ENCODE measurements at regions not wholly inside any gene's neighbourhood (a gene's known extent, or its start where the extent isn't known, plus 50 kb on each side); places are given as distances from the start of the nearest gene placed in this dataset.

GRCh38 chr6:106832766-106833510 lies 141.6 kb downstream of the CD24 start:
- TF ChIP-seq CTCF (IDR thresholded peaks at IDR 0.05; ENCODE audit: low read depth, low read length) = no peak
- DNase-seq (ENCODE audit: low read depth in 2 of 2) = no peak
- H3K4me3 ChIP-seq (replicated peaks in 1 of 2; ENCODE audit: low read depth in 2 of 2, low read length in 2 of 2) = no peak overlapping the region

- no peak for TF ChIP-seq CTCF (IDR thresholded peaks at IDR 0.05; ENCODE audit: low read depth, low read length)
- H3K4me3 ChIP-seq (replicated peaks in 1 of 2; ENCODE audit: low read depth in 2 of 2, low read length in 2 of 2) = no peak overlapping the region
- DNase-seq (ENCODE audit: low read depth in 2 of 2) = no peak
These were observed 143.6 kb downstream of the CD24 start for GRCh38 chr6:106830930-106831329.

GRCh38 chr6:106829451-106829850 lies 145.1 kb downstream of the CD24 start:
- no peak for DNase-seq (ENCODE audit: low read depth in 2 of 2)
- H3K4me3 ChIP-seq (replicated peaks in 1 of 2; ENCODE audit: low read depth in 2 of 2, low read length in 2 of 2) = no peak overlapping the region
- no peak for TF ChIP-seq CTCF (IDR thresholded peaks at IDR 0.05; ENCODE audit: low read depth, low read length)

GRCh38 chr6:106827081-106827480 lies 147.4 kb downstream of the CD24 start:
- H3K4me3 ChIP-seq (replicated peaks in 1 of 2; ENCODE audit: low read depth in 2 of 2, low read length in 2 of 2) = no peak overlapping the region
- TF ChIP-seq CTCF (IDR thresholded peaks at IDR 0.05; ENCODE audit: low read depth, low read length) = no peak
- DNase-seq (ENCODE audit: low read depth in 2 of 2) = no peak

GRCh38 chr6:106825156-106825555 lies 149.4 kb downstream of the CD24 start:
- no peak for TF ChIP-seq CTCF (IDR thresholded peaks at IDR 0.05; ENCODE audit: low read depth, low read length)
- no peak for DNase-seq (ENCODE audit: low read depth in 2 of 2)
- no peak overlapping the region for H3K4me3 ChIP-seq (replicated peaks in 1 of 2; ENCODE audit: low read depth in 2 of 2, low read length in 2 of 2)

- no peak for TF ChIP-seq CTCF (IDR thresholded peaks at IDR 0.05; ENCODE audit: low read depth, low read length)
- no peak for DNase-seq (ENCODE audit: low read depth in 2 of 2)
- H3K4me3 ChIP-seq (replicated peaks in 1 of 2; ENCODE audit: low read depth in 2 of 2, low read length in 2 of 2) = no peak overlapping the region
These were observed 150.7 kb downstream of the CD24 start for GRCh38 chr6:106823732-106824351.

Measured in cardiac fibroblast (primary cell).